ACC112 (cell line): ENCODE measurements at regions not wholly inside any gene's neighbourhood (a gene's known extent, or its start where the extent isn't known, plus 50 kb on each side); places are given as distances from the start of the nearest gene placed in this dataset.

Experiments used
- H2AFZ ChIP-seq: fragments of 200-600 bp; sonication (generic); one replicate; pipeline ENCODE4 v1.6.0; 2017; ENCODE audit warnings: antibody characterized with exemption, low read length; ENCODE audit not compliant: unreplicated experiment
- H3K27ac ChIP-seq: fragments of 200-600 bp; sonication (generic); 2 replicates; pipeline ENCODE4 v1.5.1; 2014; ENCODE audit warnings: low read depth, mild to moderate bottlenecking, antibody characterized with exemption, low read length, moderate library complexity
- H3K27me3 ChIP-seq: fragments of 200-600 bp; sonication (generic); 2 replicates; pipeline ENCODE4 v1.6.1; 2014; ENCODE audit warnings: mild to moderate bottlenecking, antibody characterized with exemption, low read length, moderate library complexity, mixed read lengths; ENCODE audit not compliant: insufficient read depth
- H3K36me3 ChIP-seq: fragments of 200-600 bp; sonication (generic); 2 replicates; pipeline ENCODE4 v1.6.1; 2016; ENCODE audit warnings: mild to moderate bottlenecking, antibody characterized with exemption, low read length, moderate library complexity, mixed read lengths; ENCODE audit not compliant: insufficient read depth
- H3K4me1 ChIP-seq: fragments of 200-600 bp; sonication (generic); one replicate; pipeline ENCODE4 v1.6.1; 2016; ENCODE audit warnings: low read length, mixed read lengths; ENCODE audit not compliant: insufficient read depth, unreplicated experiment, control insufficient read depth
- H3K4me3 ChIP-seq: fragments of 200-600 bp; sonication (generic); 2 replicates; pipeline ENCODE4 v1.5.1; 2014; ENCODE audit warnings: mild to moderate bottlenecking, low read depth, low read length
- H3K79me2 ChIP-seq: fragments of 200-600 bp; sonication (generic); one replicate; pipeline ENCODE4 v1.6.0; 2016; ENCODE audit warnings: low read length; ENCODE audit not compliant: control insufficient read depth, unreplicated experiment, insufficient read depth

DNA sequence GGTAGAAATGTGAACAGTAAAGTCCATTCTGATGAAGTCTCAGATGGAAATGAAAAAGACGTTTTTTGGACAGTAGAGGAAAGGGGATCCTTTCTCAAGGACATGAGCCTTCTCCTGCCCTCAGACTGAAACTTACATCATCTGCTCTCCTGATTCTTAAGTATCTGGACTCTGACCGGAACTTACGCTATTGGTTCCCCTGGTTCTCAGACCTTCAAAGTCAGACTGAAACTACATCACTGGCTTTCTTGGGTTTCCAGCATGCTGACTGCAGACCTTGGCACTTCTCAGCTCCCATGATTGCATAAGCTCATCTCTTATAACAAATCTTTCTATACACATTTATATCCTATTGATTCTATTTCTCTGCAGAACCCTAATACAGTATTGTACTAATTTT is 291.0 kb downstream of the SNAPC1 start:
- H3K27me3 ChIP-seq = no peaks in the 10 kb centered on the region
- no peaks in the 10 kb centered on the region for H3K4me1 ChIP-seq
- H3K79me2 ChIP-seq = no peaks in the 10 kb centered on the region
- no peaks in the 10 kb centered on the region for H3K36me3 ChIP-seq
- H3K27ac ChIP-seq = no peak overlapping the region
- H3K4me3 ChIP-seq = no peak overlapping the region
- no peak overlapping the region for H2AFZ ChIP-seq

DNA sequence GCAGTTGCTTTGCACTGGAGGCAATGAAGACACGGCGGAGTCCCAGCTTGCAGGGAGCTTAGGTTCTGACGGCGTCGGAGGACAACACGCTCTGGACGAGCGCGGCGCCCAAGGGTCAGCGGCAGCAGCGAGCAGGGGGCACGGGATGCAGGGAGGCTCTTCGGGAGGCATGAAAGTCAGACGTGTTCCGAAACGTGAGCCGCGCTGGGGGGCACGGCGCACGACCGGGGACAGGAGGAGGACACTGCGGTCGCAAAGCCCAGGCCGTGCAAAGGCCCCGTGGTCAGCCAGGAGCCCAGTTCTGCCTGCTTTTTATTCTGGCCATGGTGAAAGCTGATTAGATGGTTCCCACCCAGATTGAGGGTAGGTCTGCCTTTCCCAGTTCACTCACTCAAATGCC is 294.6 kb downstream of the SNAPC1 start:
- no peak overlapping the region for H3K27ac ChIP-seq
- H3K4me3 ChIP-seq = no peak overlapping the region
- no peak overlapping the region for H2AFZ ChIP-seq
- no peaks in the 10 kb centered on the region for H3K4me1 ChIP-seq
- no peaks in the 10 kb centered on the region for H3K36me3 ChIP-seq
- H3K79me2 ChIP-seq = no peaks in the 10 kb centered on the region
- no peaks in the 10 kb centered on the region for H3K27me3 ChIP-seq

DNA sequence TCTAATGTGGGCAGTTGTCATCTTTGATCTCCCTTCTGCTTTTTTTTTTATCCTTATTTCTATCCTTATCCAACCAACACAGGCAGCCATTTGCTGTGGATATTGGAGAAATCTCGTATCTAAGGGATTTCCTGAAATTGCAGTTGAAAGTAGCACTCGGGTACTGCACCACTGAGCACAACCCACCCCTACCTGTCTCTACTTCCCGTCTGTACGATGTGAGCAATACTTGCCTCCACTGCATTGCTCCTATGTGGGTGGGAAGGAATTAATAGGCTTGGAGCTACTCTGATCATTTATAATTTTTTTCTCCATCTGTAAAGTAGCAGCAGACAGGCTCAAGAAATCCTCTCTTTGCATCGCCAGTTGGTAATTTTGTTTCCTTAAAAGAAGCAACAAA is 300.4 kb downstream of the SNAPC1 start:
- H3K4me1 ChIP-seq = no peaks in the 10 kb centered on the region
- H3K27me3 ChIP-seq = no peaks in the 10 kb centered on the region; the same call in 1 of the 2 replicates
- H3K79me2 ChIP-seq = no peaks in the 10 kb centered on the region
- no peaks in the 10 kb centered on the region for H3K36me3 ChIP-seq
- H2AFZ ChIP-seq = no peak overlapping the region
- no peak overlapping the region for H3K4me3 ChIP-seq
- no peak overlapping the region for H3K27ac ChIP-seq

DNA sequence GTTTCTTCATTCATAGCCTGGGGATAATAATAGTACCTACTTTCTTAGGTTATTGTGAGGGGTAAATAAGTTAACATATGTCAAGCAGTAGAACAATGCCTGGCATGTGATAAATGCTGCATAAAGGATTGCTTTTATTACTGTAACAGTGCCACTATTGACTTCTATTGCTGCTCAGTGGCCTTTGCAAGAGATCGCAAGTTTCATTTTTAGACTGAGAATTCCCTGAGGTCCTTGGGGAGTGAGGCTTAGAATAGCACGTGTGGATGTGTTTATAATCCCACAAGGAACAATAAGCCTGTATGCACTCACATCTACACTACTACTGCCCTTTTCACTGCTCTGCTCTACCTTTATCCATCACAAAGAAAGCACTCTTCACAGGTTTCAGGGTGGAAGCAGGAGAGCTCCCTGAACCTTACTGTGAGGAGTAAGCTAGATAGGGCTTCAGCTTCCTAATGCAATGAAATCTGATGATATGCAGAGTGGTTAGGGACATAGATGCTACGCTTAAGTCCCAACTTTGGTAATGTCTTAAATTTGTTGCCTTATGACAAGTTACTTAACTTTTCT is 302.6 kb downstream of the SNAPC1 start:
- H3K4me1 ChIP-seq = no peaks in the 10 kb centered on the region
- H3K27me3 ChIP-seq = no peaks in the 10 kb centered on the region; the same call in 1 of the 2 replicates
- no peak overlapping the region for H2AFZ ChIP-seq
- no peak overlapping the region for H3K27ac ChIP-seq
- H3K4me3 ChIP-seq = no peak overlapping the region
- no peaks in the 10 kb centered on the region for H3K36me3 ChIP-seq
- no peaks in the 10 kb centered on the region for H3K79me2 ChIP-seq

DNA sequence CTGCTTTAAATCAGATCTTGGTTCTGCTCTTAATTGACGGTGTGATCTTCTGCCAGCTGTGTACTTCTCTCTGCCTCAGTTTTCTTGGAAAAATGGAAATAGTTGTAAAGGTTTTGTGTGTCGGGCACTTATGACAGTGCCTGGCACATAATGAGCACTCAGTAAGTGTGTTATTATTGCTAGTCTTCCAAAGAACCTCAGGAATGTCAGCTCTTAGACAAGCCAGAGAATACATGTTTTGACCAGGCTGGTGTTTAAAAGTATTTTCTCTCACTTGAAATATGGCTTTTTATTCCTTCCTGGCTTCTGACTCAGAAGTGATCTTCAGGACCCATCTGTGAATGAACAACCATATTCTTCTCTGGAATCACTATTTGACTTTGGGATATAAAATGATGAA is 304.1 kb downstream of the SNAPC1 start:
- no peaks in the 10 kb centered on the region; the same call in 1 of the 2 replicates for H3K27me3 ChIP-seq
- H3K27ac ChIP-seq = no peak overlapping the region

DNA sequence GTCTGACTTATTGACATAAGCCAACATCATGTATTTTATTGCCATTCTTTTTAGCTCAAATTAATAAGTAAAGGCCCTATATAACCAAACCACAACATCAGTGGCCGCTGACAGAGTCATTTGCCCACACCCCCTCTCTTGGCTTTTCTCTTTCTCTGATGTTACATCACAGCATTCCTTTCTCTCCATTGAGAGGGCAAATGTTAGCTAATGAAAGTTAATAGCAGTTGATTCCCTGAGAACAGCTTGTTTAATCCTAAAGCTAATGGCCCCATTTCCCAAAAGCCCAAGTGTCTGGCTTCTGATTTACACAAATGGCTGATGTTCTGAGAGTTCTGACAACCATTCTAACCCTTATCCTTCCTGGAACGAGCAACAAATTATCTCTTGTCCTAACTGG is 308.8 kb downstream of the SNAPC1 start:
- Histone ChIP-seq H3K79me2 (no peaks in the 10 kb centered on the region), H3K27ac (no peak overlapping the region)

More for the DNA sequence above, 304.1 kb downstream of the SNAPC1 start:
- Histone ChIP-seq H3K36me3 (no peaks in the 10 kb centered on the region), H3K79me2 (no peaks in the 10 kb centered on the region), H3K4me3 (no peak overlapping the region), H2AFZ (no peak overlapping the region), H3K4me1 (no peaks in the 10 kb centered on the region)

DNA sequence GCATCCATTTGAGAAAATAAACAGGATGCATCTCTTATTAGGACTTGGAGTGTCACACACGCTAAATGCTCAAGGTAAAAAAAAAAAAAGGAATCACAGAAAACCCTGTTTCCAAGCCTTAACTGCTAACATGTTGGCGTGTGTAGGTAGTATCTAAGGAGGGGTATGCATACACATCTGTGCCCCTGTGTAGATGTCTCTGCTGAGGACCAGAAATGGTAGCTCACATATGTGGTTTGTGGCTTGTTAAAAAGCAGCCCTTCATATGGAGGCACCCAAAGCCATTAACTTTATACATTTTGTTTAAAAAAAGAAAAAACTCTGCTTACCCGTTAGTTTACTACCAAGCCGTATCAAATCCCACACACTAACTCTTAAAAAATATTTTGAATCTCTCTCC is 314.1 kb downstream of the SNAPC1 start:
- no peaks in the 10 kb centered on the region for H3K4me1 ChIP-seq
- no peaks in the 10 kb centered on the region; the same call in 1 of the 2 replicates for H3K27me3 ChIP-seq
- H3K79me2 ChIP-seq = no peaks in the 10 kb centered on the region
- H3K4me3 ChIP-seq = no peak overlapping the region
- no peaks in the 10 kb centered on the region for H3K36me3 ChIP-seq
- H2AFZ ChIP-seq = no peak overlapping the region
- no peak overlapping the region for H3K27ac ChIP-seq

More for the DNA sequence above, 308.8 kb downstream of the SNAPC1 start:
- Histone ChIP-seq H3K36me3 (no peaks in the 10 kb centered on the region), H3K27me3 (no peaks in the 10 kb centered on the region; the same call in 1 of the 2 replicates), H3K4me3 (no peak overlapping the region), H3K4me1 (no peaks in the 10 kb centered on the region), H2AFZ (no peak overlapping the region)

DNA sequence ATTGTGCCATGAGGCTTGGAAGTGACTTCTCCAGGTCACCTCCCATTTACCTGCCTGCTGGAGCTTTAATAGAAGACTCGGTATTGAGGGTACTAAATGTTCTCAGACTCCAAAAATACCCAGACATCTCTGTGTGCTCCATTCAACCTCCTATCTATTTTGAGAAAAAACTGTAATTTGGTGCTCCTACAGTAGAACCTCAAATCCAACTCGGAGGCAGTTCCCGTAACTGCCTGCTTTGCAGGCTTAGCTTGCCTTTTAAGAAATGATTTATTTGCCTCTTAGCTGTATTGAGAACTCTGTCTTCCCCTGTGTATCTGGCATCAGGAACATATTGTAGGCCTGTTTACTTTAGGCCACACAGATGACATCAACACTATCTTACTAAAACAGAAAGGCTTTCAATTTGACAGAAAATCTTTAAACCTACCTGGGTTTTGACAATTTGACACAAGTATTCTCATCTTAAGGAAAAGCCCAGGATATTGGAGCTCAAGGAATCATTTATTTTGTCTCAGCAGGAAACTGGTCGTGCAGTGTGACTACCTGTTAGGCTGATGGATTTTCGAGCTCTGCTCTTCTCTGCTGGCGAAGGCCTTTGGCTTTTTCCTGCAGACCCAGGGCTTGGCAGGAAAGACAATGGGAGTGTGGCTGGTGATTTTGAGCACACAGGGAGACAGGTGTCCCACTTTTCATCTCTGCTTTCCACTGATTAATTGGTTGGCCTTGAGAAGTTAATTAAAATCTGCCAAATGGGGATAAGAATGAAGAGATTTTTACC is 314.8 kb downstream of the SNAPC1 start:
- Histone ChIP-seq H3K4me3 (no peak overlapping the region), H3K36me3 (no peaks in the 10 kb centered on the region), H2AFZ (no peak overlapping the region), H3K27ac (no peak overlapping the region), H3K4me1 (no peaks in the 10 kb centered on the region), H3K27me3 (peaks cover 4% of the 10 kb centered on the region; the same call in 1 of the 2 replicates), H3K79me2 (no peaks in the 10 kb centered on the region)

DNA sequence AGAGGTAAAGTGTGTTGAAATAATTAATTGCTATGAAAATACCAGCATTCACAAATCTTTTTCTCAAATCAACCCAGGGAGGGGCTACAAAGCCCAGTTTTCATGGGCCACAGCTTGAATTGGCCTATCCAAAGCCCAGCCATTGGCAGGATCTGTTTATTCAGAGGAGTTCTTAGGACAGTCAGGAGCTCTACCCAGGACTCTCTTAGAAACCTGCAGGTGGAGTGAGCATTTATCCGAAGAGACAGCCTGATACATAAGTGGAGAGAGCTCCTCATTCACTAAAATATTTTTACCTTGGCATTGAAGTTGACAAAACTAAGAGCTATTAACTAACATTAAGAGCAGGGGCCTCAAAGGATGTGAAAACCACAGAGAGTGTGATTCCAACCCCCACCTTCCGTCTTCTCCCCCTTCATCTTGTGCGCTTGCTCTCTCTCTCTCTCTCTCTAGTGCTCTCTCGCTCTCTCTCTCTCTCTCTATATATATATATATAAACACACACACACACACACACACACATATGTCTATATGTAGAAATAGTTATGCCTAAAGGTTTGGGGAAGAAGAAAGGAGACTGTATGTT is 315.5 kb downstream of the SNAPC1 start:
- no peaks in the 10 kb centered on the region for H3K36me3 ChIP-seq
- H3K4me1 ChIP-seq = no peaks in the 10 kb centered on the region
- no peaks in the 10 kb centered on the region for H3K79me2 ChIP-seq
- no peak overlapping the region for H3K27ac ChIP-seq
- no peak overlapping the region for H3K4me3 ChIP-seq
- no peak overlapping the region for H2AFZ ChIP-seq
- H3K27me3 ChIP-seq = peaks cover 4% of the 10 kb centered on the region; the same call in 1 of the 2 replicates

DNA sequence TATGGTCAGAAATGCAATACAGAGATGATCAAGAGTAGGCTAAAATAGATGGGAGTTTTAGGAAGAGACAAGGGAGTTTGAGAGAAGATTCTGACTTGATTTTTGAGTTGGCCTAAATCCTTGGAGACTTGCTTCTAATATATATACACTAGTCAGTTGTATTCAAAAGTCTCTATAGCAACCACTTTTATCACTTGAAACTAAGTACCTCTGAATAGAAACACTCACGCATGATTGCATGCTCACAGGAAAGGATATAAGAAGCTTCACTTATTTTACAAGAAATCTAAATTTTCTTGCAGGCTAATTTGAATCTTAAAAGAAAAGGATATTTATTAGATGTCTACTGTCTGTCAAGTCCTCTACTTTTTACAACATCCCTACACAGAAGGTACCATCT is 316.8 kb downstream of the SNAPC1 start:
- Histone ChIP-seq H3K4me1 (no peaks in the 10 kb centered on the region), H3K27ac (no peak overlapping the region), H3K4me3 (no peak overlapping the region), H2AFZ (no peak overlapping the region), H3K79me2 (no peaks in the 10 kb centered on the region), H3K27me3 (peaks cover 4% of the 10 kb centered on the region; the same call in 1 of the 2 replicates), H3K36me3 (no peaks in the 10 kb centered on the region)
